Amniotic epithelial cell (primary cell): ENCODE measurements at regions not wholly inside any gene's neighbourhood (a gene's known extent, or its start where the extent isn't known, plus 50 kb on each side); places are given as distances from the start of the nearest gene placed in this dataset.
"Not testable (repeated sequence)": the region's sequence is repeated elsewhere in the genome, so short reads cannot be mapped to it uniquely, and the experiment has no call there.

ENCODE experiments used
- DNase-seq: peaks from one replicate; pipeline ENCODE4 v3.0.0-alpha.2; 2010; ENCODE audit warnings: low read depth

DNA sequence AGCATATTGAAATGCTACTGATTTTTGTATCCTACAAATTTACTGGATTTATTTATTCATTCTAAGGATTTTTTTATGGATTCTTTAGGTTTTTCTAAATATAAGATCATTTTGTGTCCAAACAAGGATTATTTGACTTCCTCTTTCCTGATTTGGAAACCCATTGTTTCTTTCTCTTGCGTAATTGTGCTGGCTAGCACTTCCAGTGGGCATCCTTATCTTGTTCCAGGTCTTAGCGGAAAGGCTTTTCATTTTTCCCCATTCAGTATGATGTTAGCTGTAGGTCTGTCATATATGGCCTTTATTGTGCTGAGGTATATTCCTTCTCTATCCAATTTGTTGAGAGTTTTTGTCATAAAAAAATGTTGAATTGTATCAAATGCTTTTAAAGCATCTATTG lies 57.2 kb upstream of the RHOJ start:
- DNase-seq, result peak; percentile 27

DNA sequence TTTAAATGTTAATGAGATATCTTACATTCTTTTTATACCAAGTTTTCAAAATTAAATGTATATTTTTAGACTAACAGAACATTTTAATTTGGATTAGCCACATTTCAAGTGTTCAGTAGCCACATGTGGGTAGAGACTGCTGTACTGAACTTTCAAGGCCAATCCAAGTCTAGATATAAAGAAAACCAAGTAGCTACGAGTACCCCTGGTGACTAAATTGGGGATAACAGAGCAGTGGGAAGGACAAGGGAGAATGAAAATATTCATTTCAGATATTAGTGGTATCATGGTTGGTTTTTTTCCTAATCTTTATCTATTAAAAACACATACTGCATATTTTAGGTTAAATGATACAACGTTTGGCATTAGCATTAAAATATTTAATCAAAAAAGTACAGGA lies 69.4 kb upstream of the RHOJ start:
- peak; percentile 50 for DNase-seq

DNA sequence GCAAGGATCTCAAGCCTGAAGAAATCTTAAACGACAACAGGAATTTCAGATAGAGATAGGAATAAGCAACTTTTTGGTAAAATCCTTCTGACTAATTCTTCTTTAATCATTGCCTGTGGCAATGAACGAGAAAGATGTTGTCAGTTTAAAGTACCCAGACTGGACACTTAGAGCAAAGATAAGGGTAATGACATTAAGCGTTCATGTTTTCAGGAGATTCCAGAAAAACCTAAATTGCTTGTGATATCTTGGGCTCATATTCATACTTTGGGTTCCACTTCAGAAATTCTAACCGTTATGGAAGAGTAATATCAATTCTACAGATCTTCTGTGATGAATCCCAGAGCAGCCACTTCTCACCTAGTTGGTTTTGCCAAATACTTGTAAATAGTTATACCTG lies 73.7 kb upstream of the RHOJ start:
- DNase-seq, result no peak

DNA sequence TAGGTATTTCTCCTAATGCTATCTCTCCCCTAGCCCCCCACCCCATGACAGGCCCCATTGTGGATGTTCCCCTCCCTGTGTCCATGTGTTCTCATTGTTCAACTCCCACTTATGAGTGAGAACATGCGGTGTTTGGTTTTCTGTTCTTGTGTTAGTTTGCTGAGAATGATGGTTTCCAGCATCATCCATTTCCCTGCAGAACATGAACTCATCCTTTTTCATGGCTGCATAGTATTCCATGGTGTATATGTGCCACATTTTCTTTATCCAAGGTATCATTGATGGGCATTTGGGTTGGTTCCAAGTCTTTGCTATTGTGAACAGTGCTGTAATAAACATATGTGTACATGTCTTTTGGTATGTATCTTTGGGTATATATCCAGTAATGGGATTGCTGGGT lies 61.2 kb upstream of the KCNH5 start:
- DNase-seq, result not testable (repeated sequence)

DNA sequence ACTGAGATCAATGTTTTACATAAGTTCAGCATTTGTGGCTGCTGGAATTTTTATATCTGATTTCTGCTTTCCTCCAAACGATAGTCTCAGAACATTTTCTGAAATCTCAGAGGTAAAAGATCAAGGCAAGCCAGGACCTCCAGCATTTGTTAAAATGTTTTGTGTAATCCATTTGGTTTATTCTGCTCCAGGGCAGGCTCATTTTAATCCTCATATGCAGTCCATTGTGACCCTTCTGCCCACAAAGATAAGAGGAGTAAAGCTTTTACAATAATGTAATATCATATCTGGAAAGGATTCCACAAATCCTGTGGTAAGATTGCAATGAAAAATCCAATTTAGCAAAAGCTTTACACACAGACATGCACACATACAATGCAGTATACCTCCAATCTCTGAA lies 55.3 kb upstream of the KCNH5 start:
- DNase-seq, result peak; percentile 62

DNA sequence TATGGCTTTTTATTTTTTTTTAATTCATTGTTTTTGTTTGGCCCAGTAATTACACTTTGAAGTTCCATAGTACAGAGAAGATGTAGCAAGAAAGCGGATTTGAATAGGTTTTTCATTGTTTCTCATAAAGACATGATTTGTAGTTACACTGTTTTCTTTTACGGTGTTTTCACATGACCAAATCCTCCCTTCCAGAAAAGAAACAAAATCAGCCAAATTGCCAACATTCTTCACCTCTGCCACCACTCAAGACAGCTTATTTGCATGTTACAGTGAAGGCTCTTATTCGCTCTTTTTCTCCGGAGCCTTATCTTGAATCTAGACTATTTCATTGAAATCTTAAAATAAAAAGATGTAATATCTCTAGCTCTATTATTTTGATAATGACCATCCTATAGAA lies 50.9 kb upstream of the KCNH5 start:
- DNase-seq, result no peak
